OCI-LY3 (cell line): ENCODE measurements at regions not wholly inside any gene's neighbourhood (a gene's known extent, or its start where the extent isn't known, plus 50 kb on each side); places are given as distances from the start of the nearest gene placed in this dataset.
"Not testable (repeated sequence)": the region's sequence is repeated elsewhere in the genome, so short reads cannot be mapped to it uniquely, and the experiment has no call there.

ENCODE experiments used
- EZH2phosphoT487 ChIP-seq: fragments of 200-600 bp; shearing (Covaris generic); IDR thresholded peaks from 2 replicates; pipeline ENCODE4 v1.6.1; 2018; ENCODE audit warnings: antibody characterized with exemption, mixed run types, low read depth
- TF ChIP-seq, protein P1 (sequence below): fragments of 200-600, 300-600 bp; sonication (generic); IDR thresholded peaks from 2 replicates; pipeline ENCODE4 v1.5.1; 2014; ENCODE audit warnings: antibody characterized with exemption, low read length, low read depth

DNA sequence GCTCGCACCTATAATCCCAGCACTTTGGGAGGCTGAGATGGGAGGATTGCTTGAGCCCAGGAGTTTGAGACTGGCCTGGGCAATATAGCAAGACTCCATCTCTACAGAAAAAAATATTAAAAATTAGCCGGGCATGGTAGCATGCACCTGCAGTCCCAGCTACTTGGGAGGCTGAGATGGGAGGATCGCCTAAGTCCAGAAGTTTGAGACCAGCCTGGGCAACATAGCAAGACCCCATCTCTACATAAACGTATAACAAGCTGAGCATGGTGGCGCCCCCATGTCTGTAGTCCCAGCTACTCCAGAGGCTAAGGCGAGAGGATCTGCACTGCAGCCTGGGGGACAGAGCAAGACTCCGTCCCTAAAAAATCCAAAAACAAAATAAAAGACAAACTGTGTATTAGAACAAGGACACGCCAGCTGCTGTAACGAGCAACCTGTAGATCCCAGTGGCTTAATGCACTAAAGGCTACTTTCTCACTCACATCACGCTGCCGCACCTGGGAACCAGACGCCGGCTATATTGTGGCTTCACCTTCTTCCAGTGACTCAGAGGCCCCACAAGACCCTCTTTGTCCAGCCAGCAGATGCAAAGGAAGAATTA lies 81.9 kb upstream of the ADGRE5 start:
- TF ChIP-seq, protein P1, sequence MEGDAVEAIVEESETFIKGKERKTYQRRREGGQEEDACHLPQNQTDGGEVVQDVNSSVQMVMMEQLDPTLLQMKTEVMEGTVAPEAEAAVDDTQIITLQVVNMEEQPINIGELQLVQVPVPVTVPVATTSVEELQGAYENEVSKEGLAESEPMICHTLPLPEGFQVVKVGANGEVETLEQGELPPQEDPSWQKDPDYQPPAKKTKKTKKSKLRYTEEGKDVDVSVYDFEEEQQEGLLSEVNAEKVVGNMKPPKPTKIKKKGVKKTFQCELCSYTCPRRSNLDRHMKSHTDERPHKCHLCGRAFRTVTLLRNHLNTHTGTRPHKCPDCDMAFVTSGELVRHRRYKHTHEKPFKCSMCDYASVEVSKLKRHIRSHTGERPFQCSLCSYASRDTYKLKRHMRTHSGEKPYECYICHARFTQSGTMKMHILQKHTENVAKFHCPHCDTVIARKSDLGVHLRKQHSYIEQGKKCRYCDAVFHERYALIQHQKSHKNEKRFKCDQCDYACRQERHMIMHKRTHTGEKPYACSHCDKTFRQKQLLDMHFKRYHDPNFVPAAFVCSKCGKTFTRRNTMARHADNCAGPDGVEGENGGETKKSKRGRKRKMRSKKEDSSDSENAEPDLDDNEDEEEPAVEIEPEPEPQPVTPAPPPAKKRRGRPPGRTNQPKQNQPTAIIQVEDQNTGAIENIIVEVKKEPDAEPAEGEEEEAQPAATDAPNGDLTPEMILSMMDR, result not testable (repeated sequence)
- not testable (repeated sequence) for TF ChIP-seq EZH2phosphoT487
